Fibroblast of skin of left biceps (primary cell): ENCODE measurements at regions not wholly inside any gene's neighbourhood (a gene's known extent, or its start where the extent isn't known, plus 50 kb on each side); places are given as distances from the start of the nearest gene placed in this dataset.

Experiments used
- DNase-seq, 2 experiments: peaks; one replicate each; pipeline ENCODE4 v3.0.0-alpha.2; 2013; ENCODE audit warnings: low read depth in 2 of 2

DNA sequence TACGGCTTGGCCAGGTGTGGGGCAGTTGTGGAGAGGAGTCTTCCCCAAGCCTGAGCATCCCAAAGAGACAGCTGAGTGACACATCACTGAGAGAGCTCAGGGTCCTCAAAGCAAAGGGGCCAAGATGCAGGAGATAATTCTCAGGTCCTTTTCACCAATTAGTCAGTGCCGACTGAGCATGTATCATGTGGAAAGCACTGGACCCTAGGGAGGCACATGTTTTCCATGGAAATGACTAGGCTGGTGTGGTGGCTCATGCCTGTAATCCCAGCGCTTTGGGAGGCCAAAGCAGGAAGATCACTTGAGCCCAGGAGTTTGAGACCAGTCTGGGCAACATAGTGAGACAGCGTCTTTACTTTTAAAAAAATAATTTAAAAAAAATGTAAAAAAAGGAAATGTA lies 67.3 kb upstream of the PRPS1 start:
- DNase-seq: no peak

- DNase-seq: peak in 1 of 2 experiments; percentile 39
These were observed 66.7 kb upstream of the PRPS1 start for GRCh38 chrX:107561468-107562215.

DNA sequence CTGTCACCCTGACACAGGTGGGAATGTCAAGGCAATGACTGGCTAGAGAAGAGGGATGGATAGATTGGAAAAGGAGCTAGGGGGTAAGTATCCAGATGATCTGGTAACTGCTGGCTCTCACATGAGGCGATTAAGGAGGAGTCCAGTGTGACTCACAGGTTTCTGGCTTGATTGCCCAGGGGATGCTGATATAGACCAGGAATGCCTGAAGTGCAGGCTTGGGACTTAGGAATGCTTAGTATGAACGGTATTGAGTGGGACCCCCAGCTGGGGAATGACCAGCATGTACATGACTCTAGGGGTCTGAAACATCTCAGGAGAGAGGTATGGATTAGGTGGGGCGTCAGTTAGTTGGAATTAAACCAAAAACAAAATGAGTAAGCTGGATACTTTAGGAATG lies 65.8 kb upstream of the PRPS1 start:
- peak; percentile 84 to 85 for DNase-seq

- DNase-seq: no peak
These were observed 64.5 kb upstream of the PRPS1 start for GRCh38 chrX:107563824-107564223.

DNA sequence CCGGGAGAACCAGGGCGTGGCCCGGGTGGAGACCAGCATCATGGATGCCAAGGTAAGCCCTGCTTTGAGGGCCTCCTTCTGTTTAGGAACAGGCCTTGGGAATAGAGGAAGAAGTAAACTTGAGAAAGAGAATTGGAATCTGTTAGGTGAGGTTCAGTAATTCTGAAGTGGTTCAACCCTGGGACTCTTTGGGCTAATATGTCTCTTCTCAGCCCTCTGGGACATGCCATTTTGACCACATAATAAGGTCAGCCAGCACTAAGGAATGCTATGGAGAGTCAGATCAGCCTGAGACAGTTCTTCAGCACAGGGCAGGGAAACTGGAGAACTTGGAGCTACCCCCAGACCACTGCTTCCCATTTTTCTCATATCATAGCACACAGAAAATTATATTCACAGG lies 63.3 kb upstream of the PRPS1 start:
- DNase-seq: no peak

DNA sequence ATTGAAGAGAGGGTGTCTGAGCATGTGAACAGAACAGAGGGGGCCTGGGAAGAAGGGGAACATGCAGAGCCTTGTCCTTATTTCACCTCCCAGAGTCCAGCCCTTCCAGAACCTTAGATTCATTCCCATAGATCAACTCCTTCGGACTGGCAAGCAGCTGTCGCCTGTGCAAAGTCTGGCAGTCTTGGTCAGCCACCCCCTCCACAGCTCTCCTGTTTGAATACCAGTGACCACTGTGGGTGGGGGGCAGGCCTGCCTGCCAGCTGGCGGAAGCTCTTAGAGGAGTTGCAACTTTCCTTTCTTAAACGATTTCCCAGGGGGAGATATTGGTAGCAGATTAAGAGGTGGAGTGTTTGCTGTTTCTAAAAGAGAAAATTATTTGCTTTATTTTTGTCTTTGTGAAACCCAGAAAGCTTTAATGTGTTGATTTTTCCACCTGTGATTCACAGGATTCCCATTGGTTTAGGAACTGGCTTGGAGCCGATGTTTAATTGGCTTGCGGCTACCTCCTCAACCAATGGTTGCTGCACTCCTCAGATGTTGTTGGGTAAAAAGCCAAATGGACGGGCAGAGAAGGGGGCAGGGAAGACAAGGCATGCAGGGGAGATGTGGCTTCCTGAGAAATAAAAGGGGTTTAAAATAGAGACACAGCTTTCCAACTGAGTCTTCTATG lies 62.2 kb upstream of the PRPS1 start:
- no peak for DNase-seq

DNA sequence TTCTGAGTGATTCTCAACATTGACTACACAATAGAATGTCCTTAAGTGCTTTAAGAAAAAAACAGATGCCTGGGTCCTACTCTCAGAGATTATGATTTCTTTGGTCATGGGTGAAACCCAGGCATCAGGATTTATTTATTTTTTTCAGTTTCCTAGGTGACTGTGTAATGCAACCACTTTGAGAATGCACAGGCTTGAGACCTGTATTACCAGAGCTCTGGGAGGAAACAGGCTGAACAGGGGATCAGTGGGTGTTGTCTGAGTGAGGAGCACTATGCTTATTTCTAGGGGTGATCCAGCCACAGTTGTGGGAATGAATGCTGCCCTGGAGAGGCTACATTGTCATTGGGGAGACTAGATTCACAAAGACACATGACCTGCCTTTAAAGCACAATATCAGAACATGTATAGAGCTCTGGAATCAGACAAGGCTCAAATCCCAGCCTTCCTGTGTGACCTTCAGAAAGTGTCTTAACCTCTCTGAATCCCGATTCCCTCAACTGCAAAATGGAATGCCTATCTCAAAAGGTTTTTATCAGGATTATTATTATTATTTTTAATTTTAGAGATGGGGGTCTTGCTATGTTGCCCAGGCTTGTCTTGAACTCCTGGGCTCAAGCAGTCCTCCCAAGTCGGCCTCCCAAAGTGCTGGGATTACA lies 61.6 kb upstream of the PRPS1 start:
- no peak for DNase-seq

DNA sequence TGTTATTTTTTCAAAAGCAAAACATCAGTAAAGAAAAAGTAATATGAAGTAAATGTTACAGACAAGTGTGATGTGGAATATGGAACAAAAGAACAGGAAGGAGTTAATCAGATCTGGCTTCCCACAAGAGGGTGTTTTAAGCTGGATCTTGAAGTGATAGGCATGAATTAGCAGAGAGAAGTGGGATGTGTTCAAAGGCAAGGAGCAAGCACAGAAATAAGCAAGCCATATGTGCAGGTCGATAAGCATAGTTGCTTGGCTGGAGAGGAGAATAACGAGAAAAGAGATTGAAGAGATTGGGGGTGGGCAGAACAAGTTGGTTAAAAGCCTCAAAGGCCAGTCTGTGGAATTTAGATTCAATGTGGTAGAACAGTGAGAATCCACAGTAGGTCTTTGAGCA lies 60.9 kb upstream of the PRPS1 start:
- no peak for DNase-seq

- DNase-seq: no peak
These were observed 56.9 kb upstream of the PRPS1 start for GRCh38 chrX:107571296-107571998.

DNA sequence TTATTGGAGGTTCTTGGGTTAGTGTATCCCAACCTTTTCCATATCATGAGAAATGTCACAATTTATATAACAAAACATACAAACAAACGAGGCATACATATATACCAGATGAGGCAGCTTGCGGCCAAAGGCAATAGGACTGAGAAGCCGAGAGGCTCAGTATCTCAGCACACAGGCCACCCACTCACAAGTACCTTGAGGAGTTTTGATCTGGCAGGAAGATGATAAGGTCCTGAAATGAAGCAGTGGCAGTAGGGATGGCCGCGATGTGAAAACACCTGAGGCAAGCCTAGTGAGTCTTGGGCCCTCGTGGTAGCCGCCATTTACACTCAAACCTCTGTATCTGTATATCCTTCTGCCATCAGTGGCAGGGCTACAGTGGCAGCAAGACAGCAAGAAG lies 55.3 kb upstream of the PRPS1 start:
- DNase-seq: no peak

DNA sequence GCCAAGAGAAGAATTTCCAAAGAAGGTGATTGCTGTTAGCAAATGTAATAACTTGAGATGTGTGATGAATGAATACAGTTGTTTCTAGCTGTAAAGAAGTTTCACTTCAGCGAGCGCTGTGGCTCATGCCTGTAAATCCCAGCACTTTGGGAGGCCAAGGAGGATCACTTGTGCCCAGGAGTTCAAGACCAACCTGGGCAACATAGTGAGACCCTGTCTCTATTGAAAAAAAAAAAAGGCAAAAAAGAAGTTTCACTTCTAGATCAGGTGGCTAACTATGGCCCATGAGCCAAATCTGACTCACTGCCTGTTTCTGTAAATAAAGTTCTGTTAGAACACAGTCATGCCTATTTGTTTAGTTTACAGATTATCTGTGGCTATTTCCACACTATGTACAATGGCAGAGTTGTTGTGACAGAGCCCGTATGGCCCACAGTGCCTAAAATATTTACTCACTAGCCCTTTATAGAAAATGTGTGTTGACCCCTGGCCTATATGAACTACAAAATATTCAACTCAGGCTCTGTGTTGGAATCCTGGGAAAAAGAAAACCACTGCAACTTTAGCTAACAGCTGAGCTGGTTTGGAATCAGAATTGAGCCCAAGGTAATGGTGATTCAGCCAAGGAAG lies 54.1 kb upstream of the PRPS1 start:
- no peak for DNase-seq

DNA sequence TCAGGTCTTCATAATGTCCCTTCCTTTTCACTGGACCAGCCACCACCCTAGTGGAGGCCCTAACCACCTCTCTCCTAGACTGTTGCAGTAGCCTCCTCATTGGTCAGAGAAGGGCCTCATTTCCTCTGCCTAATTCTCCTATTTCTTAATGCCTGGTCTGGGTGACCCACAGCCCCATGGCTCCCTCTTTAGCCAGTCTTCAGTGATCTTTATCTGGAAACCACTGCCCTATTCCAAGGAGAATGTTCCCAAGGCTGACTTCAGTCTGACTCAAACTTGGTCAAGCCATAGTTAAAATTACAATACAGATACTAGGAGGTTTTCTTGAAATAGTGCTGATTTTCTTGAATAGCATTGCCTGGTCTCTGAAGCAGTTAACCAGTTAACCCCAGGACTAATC lies 53.6 kb upstream of the PRPS1 start:
- DNase-seq: no peak

DNA sequence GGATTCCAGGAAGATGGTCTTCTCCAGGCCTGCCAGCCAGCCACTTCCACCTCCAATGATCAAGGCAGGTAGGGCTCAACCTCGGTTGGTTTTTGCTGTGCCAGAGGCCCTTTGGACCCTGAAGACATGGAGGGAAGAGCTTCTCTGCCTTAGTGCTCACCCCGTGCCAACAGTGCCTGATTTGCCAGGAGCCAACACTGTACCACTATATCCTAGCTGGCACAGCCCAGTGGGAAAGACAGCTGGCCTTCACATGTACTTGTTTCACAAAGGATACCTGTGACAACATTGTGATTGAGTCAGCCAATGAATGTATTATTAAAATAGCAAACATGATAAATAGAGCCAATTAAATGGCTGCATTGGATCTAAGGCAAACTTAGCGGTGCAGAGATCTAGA lies 51.9 kb upstream of the PRPS1 start:
- no peak for DNase-seq

GRCh38 chrX:107576841-107577240 lies 51.5 kb upstream of the PRPS1 start:
- no peak for DNase-seq

DNA sequence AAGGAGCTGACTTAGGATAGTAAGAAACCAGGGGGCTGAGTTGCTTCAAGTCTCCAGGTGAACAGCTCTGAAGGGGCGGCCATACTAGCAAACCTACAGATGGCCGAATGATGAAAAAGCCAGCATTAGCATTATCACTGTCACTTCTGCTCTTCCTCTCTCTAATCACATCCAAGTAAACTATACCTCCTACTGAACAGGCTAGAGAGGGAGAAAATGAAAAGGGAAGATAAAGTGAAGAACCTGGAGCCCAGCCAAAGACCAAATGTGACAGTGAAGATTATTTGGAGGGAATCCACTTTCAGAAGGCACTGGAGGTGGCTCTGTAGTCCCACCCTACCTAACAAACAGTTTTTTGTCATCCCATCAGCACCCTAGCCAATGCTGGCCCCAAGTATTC lies 50.4 kb upstream of the PRPS1 start:
- DNase-seq: no peak
